ENCODE measurements at regions not wholly inside any gene's neighbourhood (a gene's known extent, or its start where the extent isn't known, plus 50 kb on each side); places are given as distances from the start of the nearest gene placed in this dataset.

DNA sequence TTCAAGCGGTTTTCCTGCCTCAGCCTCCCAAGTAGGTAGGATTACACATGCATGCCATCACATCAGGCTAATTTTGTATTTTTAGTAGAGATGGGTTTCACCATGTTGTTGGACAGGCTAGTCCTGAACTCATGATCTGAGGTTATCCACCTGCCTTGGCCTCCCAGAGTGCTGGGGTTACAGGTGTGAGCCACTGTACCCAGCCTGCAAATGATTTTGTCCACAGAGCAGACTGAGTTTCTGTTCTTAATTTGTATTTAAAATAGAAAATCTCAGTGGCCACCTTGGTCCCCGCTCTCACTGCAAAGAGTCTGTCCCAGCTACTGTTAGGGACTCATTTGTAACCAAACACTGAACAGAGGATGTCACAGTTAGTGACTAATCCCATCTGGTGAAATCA lies 415.7 kb upstream of the RBFOX1 start:
- no peak for TF ChIP-seq CEBPB (IDR thresholded peaks at IDR 0.05; ENCODE audit: low read depth, low read length)
- TF ChIP-seq CTCF (conservative IDR thresholded peaks at IDR 0.05; ENCODE audit: low read depth, low read length), result no peak
- TF ChIP-seq MXI1 (IDR thresholded peaks at IDR 0.05; ENCODE audit: borderline replicate concordance, low read depth, low read length), result no peak
- TF ChIP-seq POLR2A (IDR thresholded peaks at IDR 0.05; ENCODE audit: low read depth, low read length), result no peak
- TF ChIP-seq SMC3 (IDR thresholded peaks at IDR 0.05; ENCODE audit: low read depth, low read length), result no peak
- TF ChIP-seq RAD21 (IDR thresholded peaks at IDR 0.05; ENCODE audit: low read length), result no peak
- TF ChIP-seq RFX5 (IDR thresholded peaks at IDR 0.05; ENCODE audit: low read depth, low read length), result no peak
- no peak for TF ChIP-seq FOS (IDR thresholded peaks at IDR 0.05; ENCODE audit: low read depth, low read length)
- no peak for TF ChIP-seq MAZ (IDR thresholded peaks at IDR 0.05; ENCODE audit: borderline replicate concordance, low read depth, low read length)
- no peak for TF ChIP-seq RCOR1 (IDR thresholded peaks at IDR 0.05; ENCODE audit: insufficient replicate concordance, low read length)
